GM12892 (cell line): ENCODE measurements at regions not wholly inside any gene's neighbourhood (a gene's known extent, or its start where the extent isn't known, plus 50 kb on each side); places are given as distances from the start of the nearest gene placed in this dataset.

Experiments
- POLR2A ChIP-seq: IDR thresholded peaks from 2 replicates; pipeline ENCODE4 v1.6.1; 2011; ENCODE audit warnings: low read depth, low read length, control low read depth
- TAF1 ChIP-seq: IDR thresholded peaks from 2 replicates; pipeline ENCODE4 v1.6.1; 2011; ENCODE audit warnings: low read depth, mild to moderate bottlenecking, control low read depth, low read length, borderline replicate concordance

DNA sequence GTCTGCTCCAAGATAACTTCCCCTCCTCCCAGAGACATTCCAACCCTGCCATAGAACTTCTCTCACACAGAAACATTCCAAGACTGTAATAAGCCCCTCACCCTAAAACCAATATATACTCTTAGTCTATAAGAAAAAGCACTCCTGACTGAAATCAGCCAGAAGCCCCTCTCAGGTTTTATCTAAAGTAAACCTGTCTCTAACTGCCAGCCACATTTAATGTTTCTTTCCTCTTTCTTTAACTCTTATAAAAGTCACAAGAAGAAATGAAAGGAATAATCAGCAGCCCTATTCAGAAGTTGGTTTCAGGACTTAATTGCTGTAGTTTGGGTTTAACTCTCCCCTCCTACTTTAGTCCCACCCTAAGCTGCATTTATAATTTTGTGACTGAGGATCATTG is 165.0 kb upstream of the ZCCHC13 start:
- no peak for TF ChIP-seq POLR2A
- TF ChIP-seq TAF1: no peak
